PFSK-1 (cell line): ENCODE measurements at regions not wholly inside any gene's neighbourhood (a gene's known extent, or its start where the extent isn't known, plus 50 kb on each side); places are given as distances from the start of the nearest gene placed in this dataset.

Source experiments
- POLR2AphosphoS5 ChIP-seq: IDR thresholded peaks from 2 replicates; pipeline ENCODE4 v1.6.1; 2012; ENCODE audit warnings: low read depth, mild to moderate bottlenecking, control low read depth, low read length, moderate library complexity
- TAF1 ChIP-seq: IDR thresholded peaks from 2 replicates; pipeline ENCODE4 v1.6.1; 2012; ENCODE audit warnings: low read length, control low read depth, borderline replicate concordance; ENCODE audit not compliant: insufficient read depth
- TF ChIP-seq, protein P1 (sequence below), 2 experiments: IDR thresholded peaks; 2 replicates each; pipeline versions ENCODE4 v1.6.1 to v1.8.0; 2011 to 2012; ENCODE audit warnings: low read depth in 2 of 2, low read length in 2 of 2, control low read depth in 1 of 2, inconsistent platforms in 1 of 2, mild to moderate bottlenecking in 1 of 2, moderate library complexity in 1 of 2; ENCODE audit not compliant: insufficient read depth in 1 of 2

DNA sequence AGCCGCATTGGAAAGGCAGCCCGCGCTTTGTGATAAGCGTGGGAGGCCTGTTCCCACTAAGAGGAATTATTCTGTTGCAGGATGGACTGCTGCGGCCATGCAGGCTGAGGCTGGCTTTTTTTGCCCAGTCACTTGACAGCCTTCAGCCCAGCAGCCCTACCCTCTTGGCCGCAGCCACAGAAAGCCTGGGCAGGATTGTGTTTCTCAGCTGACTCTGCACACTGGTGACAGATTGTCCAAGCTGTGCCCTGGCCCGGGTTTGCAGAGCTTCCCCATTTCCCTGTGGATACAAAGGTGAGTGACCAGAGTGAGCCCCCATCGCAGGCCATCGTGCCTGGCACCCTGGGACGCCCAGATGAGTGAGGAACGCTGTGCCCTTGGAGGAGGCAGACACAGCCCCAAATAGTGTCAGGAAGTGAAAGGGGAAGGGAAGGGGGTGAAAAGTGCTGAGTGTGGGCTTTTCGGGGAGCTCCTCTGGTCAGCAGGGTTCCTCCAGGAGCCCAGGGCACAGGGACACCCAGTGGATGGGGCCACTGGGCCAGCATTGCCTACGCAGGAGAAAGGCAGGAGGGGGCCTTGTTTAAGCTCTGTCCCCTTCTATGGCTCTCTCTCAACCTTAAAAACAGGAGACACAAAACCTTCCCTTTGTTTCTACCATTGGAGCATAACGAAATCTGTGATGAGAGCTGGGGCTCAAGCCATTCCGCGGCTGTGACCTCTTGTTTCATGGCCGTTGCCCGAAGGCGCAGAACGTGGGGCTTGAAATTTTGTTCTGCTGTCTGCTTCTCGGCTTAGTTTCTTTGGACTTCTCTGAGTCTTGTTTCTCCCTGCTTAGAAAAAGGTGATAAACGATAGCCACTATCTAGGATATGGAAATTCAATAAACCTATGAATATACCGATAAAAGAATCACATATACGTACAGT lies 91.5 kb upstream of the MEF2A start:
- TF ChIP-seq POLR2AphosphoS5 (no peak), TAF1 (no peak)
- TF ChIP-seq, protein P1, sequence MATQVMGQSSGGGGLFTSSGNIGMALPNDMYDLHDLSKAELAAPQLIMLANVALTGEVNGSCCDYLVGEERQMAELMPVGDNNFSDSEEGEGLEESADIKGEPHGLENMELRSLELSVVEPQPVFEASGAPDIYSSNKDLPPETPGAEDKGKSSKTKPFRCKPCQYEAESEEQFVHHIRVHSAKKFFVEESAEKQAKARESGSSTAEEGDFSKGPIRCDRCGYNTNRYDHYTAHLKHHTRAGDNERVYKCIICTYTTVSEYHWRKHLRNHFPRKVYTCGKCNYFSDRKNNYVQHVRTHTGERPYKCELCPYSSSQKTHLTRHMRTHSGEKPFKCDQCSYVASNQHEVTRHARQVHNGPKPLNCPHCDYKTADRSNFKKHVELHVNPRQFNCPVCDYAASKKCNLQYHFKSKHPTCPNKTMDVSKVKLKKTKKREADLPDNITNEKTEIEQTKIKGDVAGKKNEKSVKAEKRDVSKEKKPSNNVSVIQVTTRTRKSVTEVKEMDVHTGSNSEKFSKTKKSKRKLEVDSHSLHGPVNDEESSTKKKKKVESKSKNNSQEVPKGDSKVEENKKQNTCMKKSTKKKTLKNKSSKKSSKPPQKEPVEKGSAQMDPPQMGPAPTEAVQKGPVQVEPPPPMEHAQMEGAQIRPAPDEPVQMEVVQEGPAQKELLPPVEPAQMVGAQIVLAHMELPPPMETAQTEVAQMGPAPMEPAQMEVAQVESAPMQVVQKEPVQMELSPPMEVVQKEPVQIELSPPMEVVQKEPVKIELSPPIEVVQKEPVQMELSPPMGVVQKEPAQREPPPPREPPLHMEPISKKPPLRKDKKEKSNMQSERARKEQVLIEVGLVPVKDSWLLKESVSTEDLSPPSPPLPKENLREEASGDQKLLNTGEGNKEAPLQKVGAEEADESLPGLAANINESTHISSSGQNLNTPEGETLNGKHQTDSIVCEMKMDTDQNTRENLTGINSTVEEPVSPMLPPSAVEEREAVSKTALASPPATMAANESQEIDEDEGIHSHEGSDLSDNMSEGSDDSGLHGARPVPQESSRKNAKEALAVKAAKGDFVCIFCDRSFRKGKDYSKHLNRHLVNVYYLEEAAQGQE (IDR thresholded peaks at IDR 0.05; ENCODE audit: insufficient read depth in 1 of 2, low read depth in 2 of 2, low read length in 2 of 2) = no peak
